ENCODE measurements at regions not wholly inside any gene's neighbourhood (a gene's known extent, or its start where the extent isn't known, plus 50 kb on each side); places are given as distances from the start of the nearest gene placed in this dataset.

DNA sequence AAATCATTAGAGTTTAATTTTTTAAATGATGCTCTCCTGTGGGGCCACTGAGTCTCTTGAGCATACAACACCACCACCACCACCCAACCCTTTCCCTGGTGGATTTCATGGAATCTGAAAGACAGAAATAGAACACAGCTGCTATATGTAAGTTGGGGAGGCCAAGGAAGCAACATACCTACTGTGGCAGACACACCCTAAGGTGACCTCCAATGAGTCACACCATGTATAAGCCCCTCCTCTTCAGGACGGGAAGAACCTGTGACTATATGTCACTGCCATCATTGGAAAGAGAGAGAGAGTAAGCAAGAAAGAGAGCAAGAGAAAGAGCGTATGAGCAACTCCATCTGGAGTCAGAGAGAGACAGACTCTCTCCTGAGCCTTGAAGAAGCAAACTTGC lies 172.4 kb upstream of the NFE2L3 start:
- TF ChIP-seq, protein P1, sequence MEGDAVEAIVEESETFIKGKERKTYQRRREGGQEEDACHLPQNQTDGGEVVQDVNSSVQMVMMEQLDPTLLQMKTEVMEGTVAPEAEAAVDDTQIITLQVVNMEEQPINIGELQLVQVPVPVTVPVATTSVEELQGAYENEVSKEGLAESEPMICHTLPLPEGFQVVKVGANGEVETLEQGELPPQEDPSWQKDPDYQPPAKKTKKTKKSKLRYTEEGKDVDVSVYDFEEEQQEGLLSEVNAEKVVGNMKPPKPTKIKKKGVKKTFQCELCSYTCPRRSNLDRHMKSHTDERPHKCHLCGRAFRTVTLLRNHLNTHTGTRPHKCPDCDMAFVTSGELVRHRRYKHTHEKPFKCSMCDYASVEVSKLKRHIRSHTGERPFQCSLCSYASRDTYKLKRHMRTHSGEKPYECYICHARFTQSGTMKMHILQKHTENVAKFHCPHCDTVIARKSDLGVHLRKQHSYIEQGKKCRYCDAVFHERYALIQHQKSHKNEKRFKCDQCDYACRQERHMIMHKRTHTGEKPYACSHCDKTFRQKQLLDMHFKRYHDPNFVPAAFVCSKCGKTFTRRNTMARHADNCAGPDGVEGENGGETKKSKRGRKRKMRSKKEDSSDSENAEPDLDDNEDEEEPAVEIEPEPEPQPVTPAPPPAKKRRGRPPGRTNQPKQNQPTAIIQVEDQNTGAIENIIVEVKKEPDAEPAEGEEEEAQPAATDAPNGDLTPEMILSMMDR (IDR thresholded peaks at IDR 0.05), result no peak
- no peak for TF ChIP-seq EP300 (IDR thresholded peaks at IDR 0.05)
- TF ChIP-seq POLR2A (IDR thresholded peaks at IDR 0.05), result no peak

Measured in gastroesophageal sphincter (tissue), 3 donors.